HepG2 (cell line): ENCODE measurements at regions not wholly inside any gene's neighbourhood (a gene's known extent, or its start where the extent isn't known, plus 50 kb on each side); places are given as distances from the start of the nearest gene placed in this dataset.

ENCODE experiments used
- ATAC-seq: fragments of 200-7000 bp; cut with Tn5 transposase; 3 replicates; pipeline ENCODE4 v1.9.1; 2020; ENCODE audit warnings: mild to moderate bottlenecking, moderate library complexity
- BruUV-seq: library from RNA; stranded (reverse); fragments of 400-500 nt; replicated peaks from 2 replicates; lab custom pipeline; 2021; lab: Mats Ljungman, UMichigan
- CTCF ChIA-PET: fragments of 300-600 bp; formaldehyde crosslinking; extraction: SDS; loops from one replicate; lab custom pipeline; 2021; ENCODE audit warnings: low total read pairs, inconsistent platforms, low intra/inter-chr PET ratio; lab: Yijun Ruan, JAX
- POLR2A ChIA-PET: fragments of 350-600 bp; sonication (Branson Sonifier 250); formaldehyde crosslinking; loops from one replicate; lab custom pipeline; 2020; ENCODE audit warnings: antibody characterized with exemption, inconsistent platforms; lab: Yijun Ruan, JAX
- DNase-seq: peaks from one replicate; pipeline ENCODE4 v3.0.0-alpha.2; 2015; ENCODE audit warnings: low spot score
- FAIRE-seq: peaks from 3 replicates; lab custom pipeline; 2011; peaks lifted over from hg19 to GRCh38; lab: Jason Lieb, UNC
- H2AFZ ChIP-seq: one replicate; pipeline ENCODE4 v1.6.1; 2011; ENCODE audit warnings: low read length, inconsistent platforms
- H3K27ac ChIP-seq: fragments of 300-600 bp; 3 replicates; pipeline ENCODE4 v1.8.0; 2011; ENCODE audit warnings: mixed run types, mild to moderate bottlenecking, mixed read lengths, low read length, inconsistent platforms; ENCODE audit not compliant: insufficient read depth; ENCODE audit errors: extremely low read length
- H3K27me3 ChIP-seq, 2 experiments: fragments of 200-600 bp in 1 of 2; 2 replicates in 1 of 2; 3 replicates in 1 of 2; pipeline versions ENCODE4 v1.6.0 to v1.8.0; 2011; ENCODE audit warnings: low read length in 2 of 2, mild to moderate bottlenecking in 2 of 2, moderate library complexity in 2 of 2, inconsistent platforms in 1 of 2; ENCODE audit not compliant: insufficient read depth in 2 of 2, control insufficient read depth in 1 of 2
- H3K36me3 ChIP-seq, 2 experiments: fragments of 200-600 bp in 1 of 2; replicated peaks in 1 of 2; 2 replicates in 1 of 2; 3 replicates in 1 of 2; pipeline versions ENCODE4 v1.5.1 to v1.8.0; 2011; ENCODE audit warnings: low read length in 2 of 2, inconsistent platforms in 1 of 2; ENCODE audit not compliant: insufficient read depth in 2 of 2, control insufficient read depth in 1 of 2
- H3K4me1 ChIP-seq: 2 replicates; pipeline ENCODE4 v1.5.1; 2012; ENCODE audit warnings: low read length, inconsistent platforms; ENCODE audit not compliant: insufficient read depth
- H3K4me2 ChIP-seq: 2 replicates; pipeline ENCODE4 v1.6.0; 2011; ENCODE audit warnings: low read depth, low read length, inconsistent platforms
- H3K4me3 ChIP-seq, 3 experiments: fragments of 200-600 bp in 1 of 3; sonication (generic), shearing (Covaris generic) in 1 of 3; replicated peaks in 1 of 3; 2 replicates each; pipeline ENCODE4 v1.5.1; 2011 to 2016; ENCODE audit warnings: low read length in 3 of 3, inconsistent platforms in 2 of 3, low read depth in 2 of 3, mild to moderate bottlenecking in 2 of 3, control low read depth in 1 of 3, mixed read lengths in 1 of 3; ENCODE audit not compliant: insufficient read depth in 1 of 3
- H3K79me2 ChIP-seq: one replicate; pipeline ENCODE4 v1.6.1; 2011; ENCODE audit warnings: low read length, inconsistent platforms; ENCODE audit not compliant: insufficient read depth
- H3K9ac ChIP-seq: 2 replicates; pipeline ENCODE4 v1.6.0; 2011; ENCODE audit warnings: mild to moderate bottlenecking, low read depth, low read length, inconsistent platforms; ENCODE audit not compliant: insufficient read depth
- H3K9me3 ChIP-seq: 2 replicates; pipeline ENCODE4 v1.5.1; 2012; ENCODE audit warnings: mild to moderate bottlenecking, low read length
- H4K20me1 ChIP-seq: 2 replicates; pipeline ENCODE4 v1.6.0; 2011; ENCODE audit warnings: inconsistent platforms, mild to moderate bottlenecking, low read length, moderate library complexity; ENCODE audit not compliant: insufficient read depth
- CHD4 ChIP-seq: fragments of 200-600 bp; sonication (generic); IDR thresholded peaks from 2 replicates; pipeline ENCODE4 v1.7.0; 2017; ENCODE audit warnings: mild to moderate bottlenecking, low read length, borderline replicate concordance
- KAT7 ChIP-seq: IDR thresholded peaks from 2 replicates; pipeline ENCODE4 v1.6.1; 2018; ENCODE audit warnings: borderline replicate concordance, missing compliant biosample characterization
- KDM1A ChIP-seq: IDR thresholded peaks from 2 replicates; pipeline ENCODE4 v1.6.1; 2016; ENCODE audit warnings: missing compliant biosample characterization
- KDM5B ChIP-seq: sonication (generic); formaldehyde crosslinking; IDR thresholded peaks from 2 replicates; pipeline ENCODE4 v1.4.0; 2020; ENCODE audit warnings: missing genetic modification reagents, mild to moderate bottlenecking, borderline replicate concordance
- MYNN ChIP-seq: sonication (generic); formaldehyde crosslinking; IDR thresholded peaks from 2 replicates; pipeline ENCODE4 v1.4.0; 2020; ENCODE audit warnings: mild to moderate bottlenecking, low read depth, missing genetic modification reagents
- RARA ChIP-seq: IDR thresholded peaks from 2 replicates; pipeline ENCODE4 v1.6.1; 2016; ENCODE audit warnings: missing genetic modification reagents, missing compliant biosample characterization
- ZFP91 ChIP-seq: sonication (generic); formaldehyde crosslinking; IDR thresholded peaks from 2 replicates; pipeline ENCODE4 v1.9.0; 2022; ENCODE audit warnings: missing genetic modification reagents, mild to moderate bottlenecking, borderline replicate concordance
- ZNF350 ChIP-seq: sonication (generic); formaldehyde crosslinking; IDR thresholded peaks from 2 replicates; pipeline ENCODE4 v1.4.0; 2020; ENCODE audit warnings: mild to moderate bottlenecking, low read depth, missing genetic modification reagents, borderline replicate concordance
- ZNF512 ChIP-seq: sonication (generic); formaldehyde crosslinking; IDR thresholded peaks from 2 replicates; pipeline ENCODE4 v1.4.0; 2020; ENCODE audit warnings: mild to moderate bottlenecking, missing genetic modification reagents
- ZNF607 ChIP-seq: sonication (generic); formaldehyde crosslinking; IDR thresholded peaks from 2 replicates; pipeline ENCODE4 v1.5.1; 2020; ENCODE audit warnings: missing genetic modification reagents, mild to moderate bottlenecking, borderline replicate concordance
- ZNF768 ChIP-seq: sonication (generic); formaldehyde crosslinking; IDR thresholded peaks from 2 replicates; pipeline ENCODE4 v1.4.0; 2020; ENCODE audit warnings: missing genetic modification reagents
- ZSCAN20 ChIP-seq: sonication (generic); formaldehyde crosslinking; IDR thresholded peaks from 2 replicates; pipeline ENCODE4 v1.4.0; 2020; ENCODE audit warnings: missing genetic modification reagents, mild to moderate bottlenecking, borderline replicate concordance
- WGBS: methylation state at CpG from one replicate; pipeline ENCODE4 v1.1.6; 2017; ENCODE audit warnings: low lambda C conversion rate; 5-methylcytosine and 5-hydroxymethylcytosine counted together
- in situ Hi-C: cut with HindIII; loops from 2 replicates; pipeline ENCODE4 v1.10.0; 2017; ENCODE audit warnings: low pct_unique_long_range_greater_than_20kb; ENCODE audit not compliant: extremely low pct_ligation_motif_present
- intact Hi-C: fragments of 100-400 bp; cut with micrococcal nuclease; formaldehyde crosslinking; loops from one replicate; pipeline ENCODE4 v1.10.0; 2022; ENCODE audit not compliant: unreplicated experiment

- H3K4me2 ChIP-seq = no peak overlapping the region
- no peak overlapping the region for H3K4me3 ChIP-seq
- no peak overlapping the region for H3K9ac ChIP-seq
- no peak for ATAC-seq
- H4K20me1 ChIP-seq = no peaks in the 10 kb centered on the region
- no peak for DNase-seq
- no peaks in the 10 kb centered on the region for H3K27me3 ChIP-seq
- 98% methylated on average over 4 of the region's 4 CpGs for WGBS
- BruUV-seq = no TSS peak
- H3K4me1 ChIP-seq = peaks cover 48% of the 10 kb centered on the region
- no peak for FAIRE-seq
- ChIA-PET POLR2A (no interaction called here), CTCF (no interaction called here)
- H3K79me2 ChIP-seq = peaks cover 81% of the 10 kb centered on the region
- no peak overlapping the region for H3K27ac ChIP-seq
- TF ChIP-seq ZSCAN20 (CRISPR knock-in tag) (no peak), ZNF512 (CRISPR knock-in tag) (no peak), KAT7 (CRISPR knock-in tag) (no peak), ZNF350 (no peak), MYNN (CRISPR knock-in tag) (no peak), CHD4 (no peak), RARA (CRISPR knock-in tag) (no peak), KDM1A (no peak), ZFP91 (no peak), ZNF768 (CRISPR knock-in tag) (no peak), ZNF607 (no peak), KDM5B (no peak)
- intact Hi-C loops (no loop called here), in situ Hi-C loops (no loop called here)
- H3K9me3 ChIP-seq = no peaks in the 10 kb centered on the region
- no peak overlapping the region for H2AFZ ChIP-seq
- peaks cover 0 to 8% of the 10 kb centered on the region in 2 experiments; a peak in 3 of 5 replicates for H3K36me3 ChIP-seq
Observed at GRCh38 chr3:42037318-42037945, 53.7 kb upstream of the TRAK1 start.
